ENCODE measurements at regions not wholly inside any gene's neighbourhood (a gene's known extent, or its start where the extent isn't known, plus 50 kb on each side); places are given as distances from the start of the nearest gene placed in this dataset.
A peak's percentile ranks its signal among the peaks of the same experiment; 100 is the strongest.

- WGBS (ENCODE audit: insufficient coverage), result no CpG with 5 or more reads among the region's 4 CpGs
- Histone ChIP-seq H3K9me3 (replicated peaks; ENCODE audit: control insufficient read depth, low read depth, low read length) (no peaks in the 10 kb centered on the region), H3K4me3 (ENCODE audit: low read length) (no peak overlapping the region), H3K4me1 (ENCODE audit: control insufficient read depth, insufficient read depth, low read length) (no peaks in the 10 kb centered on the region), H3K27me3 (ENCODE audit: control insufficient read depth, insufficient read depth, low read length) (no peaks in the 10 kb centered on the region), H3K36me3 (ENCODE audit: control insufficient read depth, insufficient read depth, low read length) (no peaks in the 10 kb centered on the region), H3K27ac (ENCODE audit: low read length) (no peak overlapping the region)
- DNase-seq, result no peak
Observed at GRCh38 chr7:116327135-116327534, 116.8 kb downstream of the TES start.

GRCh38 chr7:116327752-116328151 lies 117.4 kb downstream of the TES start:
- WGBS (ENCODE audit: insufficient coverage), result no CpG with 5 or more reads among the region's 7 CpGs

DNA sequence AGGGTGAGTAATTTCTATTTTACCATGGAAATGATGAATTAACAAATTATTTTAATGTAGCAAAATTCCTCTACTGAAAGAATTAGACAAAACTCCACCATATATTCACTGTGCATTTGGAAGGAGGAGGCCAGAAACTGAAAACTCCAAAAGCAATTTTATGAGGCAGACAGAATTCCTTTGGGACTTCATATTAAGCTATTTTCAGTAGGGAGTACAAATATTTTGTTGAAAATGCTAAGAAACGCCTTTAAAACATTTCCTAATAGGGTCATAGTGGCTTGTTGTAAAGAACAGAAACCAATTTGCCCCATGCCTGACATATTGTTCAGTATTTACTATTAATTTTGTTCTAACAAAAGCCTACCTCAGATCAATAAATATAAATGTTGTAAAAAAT lies 117.8 kb downstream of the TES start:
- Histone ChIP-seq H3K27ac (ENCODE audit: low read length) (no peak overlapping the region), H3K4me1 (ENCODE audit: control insufficient read depth, insufficient read depth, low read length) (no peaks in the 10 kb centered on the region), H3K9me3 (replicated peaks; ENCODE audit: control insufficient read depth, low read depth, low read length) (no peaks in the 10 kb centered on the region), H3K4me3 (ENCODE audit: low read length) (no peak overlapping the region), H3K36me3 (ENCODE audit: control insufficient read depth, insufficient read depth, low read length) (no peaks in the 10 kb centered on the region), H3K27me3 (ENCODE audit: control insufficient read depth, insufficient read depth, low read length) (no peaks in the 10 kb centered on the region)
- peak; percentile 38 for DNase-seq
- no CpG with 5 or more reads among the region's 1 CpG for WGBS (ENCODE audit: insufficient coverage)

More at GRCh38 chr7:116327752-116328151, 117.4 kb downstream of the TES start:
- Histone ChIP-seq H3K4me3 (ENCODE audit: low read length) (no peak overlapping the region), H3K4me1 (ENCODE audit: control insufficient read depth, insufficient read depth, low read length) (no peaks in the 10 kb centered on the region), H3K36me3 (ENCODE audit: control insufficient read depth, insufficient read depth, low read length) (no peaks in the 10 kb centered on the region), H3K9me3 (replicated peaks; ENCODE audit: control insufficient read depth, low read depth, low read length) (no peaks in the 10 kb centered on the region), H3K27ac (ENCODE audit: low read length) (no peak overlapping the region), H3K27me3 (ENCODE audit: control insufficient read depth, insufficient read depth, low read length) (no peaks in the 10 kb centered on the region)
- peak; percentile 25 for DNase-seq

DNA sequence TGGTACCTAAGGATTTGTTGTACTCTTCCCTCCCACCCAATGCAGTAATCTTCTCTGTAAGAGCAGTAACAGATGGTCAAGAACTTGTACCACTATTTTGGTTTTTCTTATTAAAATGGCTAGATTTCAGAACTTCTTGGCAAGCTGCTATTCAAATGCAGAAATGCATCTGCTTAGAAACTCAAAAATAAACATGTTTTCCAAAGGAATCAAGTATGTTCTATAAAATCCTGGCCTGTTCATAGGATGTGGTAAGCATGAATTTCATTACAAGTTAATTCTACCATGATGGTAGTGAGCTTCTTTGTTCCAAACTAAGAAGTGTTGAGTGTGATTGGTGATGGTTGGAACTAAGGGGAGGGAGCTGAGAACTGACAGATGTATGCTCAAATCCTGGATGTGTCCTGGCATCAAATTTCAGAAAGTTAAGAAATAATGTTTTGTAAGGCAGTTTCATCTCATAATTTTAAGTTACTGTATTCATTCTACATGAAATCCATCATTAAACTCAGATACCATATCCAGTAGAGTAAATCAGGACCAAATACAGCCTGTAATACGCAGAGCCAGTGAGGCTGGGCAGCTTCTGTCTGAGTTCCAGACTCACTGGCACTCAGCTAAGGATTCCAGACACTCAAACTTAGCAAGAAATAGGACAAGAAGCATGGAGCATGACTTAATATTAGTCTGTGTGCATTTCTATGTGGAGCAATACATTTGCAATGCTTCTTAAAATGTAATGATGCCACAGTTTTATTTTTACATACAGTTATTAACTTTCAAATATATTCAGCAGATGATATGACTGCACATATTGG lies 119.6 kb downstream of the TES start:
- peak; percentile 86 for DNase-seq
- WGBS (ENCODE audit: insufficient coverage), result no CpG with 5 or more reads among the region's 1 CpG
- no peaks in the 10 kb centered on the region for H3K27me3 ChIP-seq (ENCODE audit: control insufficient read depth, insufficient read depth, low read length)
- no peaks in the 10 kb centered on the region for H3K4me1 ChIP-seq (ENCODE audit: control insufficient read depth, insufficient read depth, low read length)
- H3K36me3 ChIP-seq (ENCODE audit: control insufficient read depth, insufficient read depth, low read length), result no peaks in the 10 kb centered on the region
- H3K9me3 ChIP-seq (replicated peaks; ENCODE audit: control insufficient read depth, low read depth, low read length), result no peaks in the 10 kb centered on the region
- peak overlapping the region; percentile 0 for H3K27ac ChIP-seq (ENCODE audit: low read length)
- no peak overlapping the region for H3K4me3 ChIP-seq (ENCODE audit: low read length)

DNA sequence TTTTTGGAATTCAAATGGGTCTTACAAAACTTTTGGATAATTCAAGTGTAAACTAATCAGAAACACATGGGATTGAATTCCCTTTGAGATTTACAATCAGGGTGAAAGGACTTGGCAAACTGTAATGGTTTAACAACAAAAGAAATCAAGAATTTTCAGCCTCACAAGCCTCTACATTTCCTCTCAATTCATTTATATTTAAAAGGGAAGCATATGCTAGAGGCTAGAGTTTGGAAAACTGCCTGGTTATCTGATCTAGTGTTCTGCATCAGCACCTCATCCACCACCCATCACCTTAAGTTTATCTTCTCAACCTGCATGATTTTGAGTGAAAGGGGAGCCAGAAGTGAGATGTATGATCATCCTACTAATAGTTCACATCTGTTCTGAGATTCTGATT lies 120.7 kb downstream of the TES start:
- Histone ChIP-seq H3K4me3 (ENCODE audit: low read length) (no peak overlapping the region), H3K36me3 (ENCODE audit: control insufficient read depth, insufficient read depth, low read length) (no peaks in the 10 kb centered on the region), H3K9me3 (replicated peaks; ENCODE audit: control insufficient read depth, low read depth, low read length) (no peaks in the 10 kb centered on the region), H3K27me3 (ENCODE audit: control insufficient read depth, insufficient read depth, low read length) (no peaks in the 10 kb centered on the region), H3K27ac (ENCODE audit: low read length) (no peak overlapping the region), H3K4me1 (ENCODE audit: control insufficient read depth, insufficient read depth, low read length) (no peaks in the 10 kb centered on the region)
- peak; percentile 51 for DNase-seq

DNA sequence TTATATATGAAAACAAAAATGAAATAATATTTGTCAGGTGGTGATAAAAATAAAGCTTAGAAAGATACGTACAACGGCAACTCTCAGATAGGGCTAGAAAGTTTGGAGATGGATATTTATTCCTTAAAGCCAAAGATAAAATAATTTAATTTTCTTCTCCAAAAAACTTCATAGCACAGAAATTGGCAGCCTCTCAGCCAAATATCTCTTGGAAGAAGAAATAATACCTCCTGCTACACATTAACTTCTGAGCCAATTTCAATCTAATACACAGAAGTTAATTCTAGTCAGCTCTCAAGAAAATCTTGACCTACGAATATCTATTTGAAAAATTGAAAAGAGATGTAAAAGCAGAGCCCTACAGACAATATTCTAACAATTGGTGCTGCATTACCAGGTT lies 122.4 kb downstream of the TES start:
- H3K27me3 ChIP-seq (ENCODE audit: control insufficient read depth, insufficient read depth, low read length), result no peaks in the 10 kb centered on the region
- no peaks in the 10 kb centered on the region for H3K9me3 ChIP-seq (replicated peaks; ENCODE audit: control insufficient read depth, low read depth, low read length)
- H3K4me3 ChIP-seq (ENCODE audit: low read length), result no peak overlapping the region
- H3K36me3 ChIP-seq (ENCODE audit: control insufficient read depth, insufficient read depth, low read length), result no peaks in the 10 kb centered on the region
- no peaks in the 10 kb centered on the region for H3K4me1 ChIP-seq (ENCODE audit: control insufficient read depth, insufficient read depth, low read length)
- WGBS (ENCODE audit: insufficient coverage), result no CpG with 5 or more reads among the region's 3 CpGs
- DNase-seq, result peak; percentile 67
- no peak overlapping the region for H3K27ac ChIP-seq (ENCODE audit: low read length)

DNA sequence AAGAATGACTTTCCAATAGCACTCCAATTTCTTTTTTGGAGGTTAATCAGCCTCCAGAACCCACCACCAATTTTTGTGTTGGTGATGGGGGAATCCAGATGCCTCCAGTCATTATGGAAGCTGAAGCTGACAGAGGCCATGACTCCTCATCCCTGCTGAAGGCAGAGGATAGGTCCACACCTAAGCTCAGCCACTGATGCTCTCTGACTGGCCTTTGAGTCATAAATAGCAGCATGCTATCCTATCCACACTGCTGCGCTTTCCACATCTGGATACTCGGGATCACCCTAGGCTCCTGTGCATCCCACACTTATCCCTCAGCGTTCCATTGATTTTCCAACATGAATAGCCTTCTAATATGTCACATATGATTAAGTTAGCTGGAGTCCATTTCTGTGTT lies 124.2 kb downstream of the TES start:
- H3K27me3 ChIP-seq (ENCODE audit: control insufficient read depth, insufficient read depth, low read length), result no peaks in the 10 kb centered on the region
- H3K4me3 ChIP-seq (ENCODE audit: low read length), result no peak overlapping the region
- WGBS (ENCODE audit: insufficient coverage), result no CpG with 5 or more reads among the region's 3 CpGs
- DNase-seq, result no peak
- no peaks in the 10 kb centered on the region for H3K4me1 ChIP-seq (ENCODE audit: control insufficient read depth, insufficient read depth, low read length)
- no peak overlapping the region for H3K27ac ChIP-seq (ENCODE audit: low read length)
- H3K36me3 ChIP-seq (ENCODE audit: control insufficient read depth, insufficient read depth, low read length), result no peaks in the 10 kb centered on the region
- no peaks in the 10 kb centered on the region for H3K9me3 ChIP-seq (replicated peaks; ENCODE audit: control insufficient read depth, low read depth, low read length)

GRCh38 chr7:116337018-116337417 lies 126.7 kb downstream of the TES start:
- no peak overlapping the region for H3K4me3 ChIP-seq (ENCODE audit: low read length)
- H3K27me3 ChIP-seq (ENCODE audit: control insufficient read depth, insufficient read depth, low read length), result no peaks in the 10 kb centered on the region
- H3K4me1 ChIP-seq (ENCODE audit: control insufficient read depth, insufficient read depth, low read length), result no peaks in the 10 kb centered on the region
- WGBS (ENCODE audit: insufficient coverage), result 60% methylated on average over 1 of the region's 2 CpGs
- no peak for DNase-seq
- no peak overlapping the region for H3K27ac ChIP-seq (ENCODE audit: low read length)
- no peaks in the 10 kb centered on the region for H3K9me3 ChIP-seq (replicated peaks; ENCODE audit: control insufficient read depth, low read depth, low read length)
- H3K36me3 ChIP-seq (ENCODE audit: control insufficient read depth, insufficient read depth, low read length), result no peaks in the 10 kb centered on the region

DNA sequence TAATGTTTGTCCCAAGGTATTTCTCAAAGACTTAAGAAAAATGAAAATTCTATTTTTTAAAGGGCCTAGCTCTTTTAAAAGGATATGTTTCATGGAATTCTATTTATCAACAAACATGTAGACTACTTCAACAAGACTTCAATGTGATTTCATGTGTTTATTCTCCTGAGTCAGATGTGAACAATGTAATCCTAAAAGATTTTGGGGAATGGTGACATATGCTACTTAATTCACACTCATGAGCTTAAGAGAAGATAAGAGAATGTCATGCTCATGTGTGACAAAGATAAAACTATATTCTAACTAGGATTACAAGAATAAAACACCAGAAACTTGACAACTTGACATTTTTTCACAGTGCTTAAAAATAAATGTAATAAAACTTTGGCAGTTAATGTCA lies 127.5 kb downstream of the TES start:
- no peaks in the 10 kb centered on the region for H3K4me1 ChIP-seq (ENCODE audit: control insufficient read depth, insufficient read depth, low read length)
- no peaks in the 10 kb centered on the region for H3K9me3 ChIP-seq (replicated peaks; ENCODE audit: control insufficient read depth, low read depth, low read length)
- no peak overlapping the region for H3K27ac ChIP-seq (ENCODE audit: low read length)
- no peaks in the 10 kb centered on the region for H3K27me3 ChIP-seq (ENCODE audit: control insufficient read depth, insufficient read depth, low read length)
- no peaks in the 10 kb centered on the region for H3K36me3 ChIP-seq (ENCODE audit: control insufficient read depth, insufficient read depth, low read length)
- no peak for DNase-seq
- H3K4me3 ChIP-seq (ENCODE audit: low read length), result no peak overlapping the region

- no CpG with 5 or more reads among the region's 3 CpGs for WGBS (ENCODE audit: insufficient coverage)
- H3K9me3 ChIP-seq (replicated peaks; ENCODE audit: control insufficient read depth, low read depth, low read length), result no peaks in the 10 kb centered on the region
- H3K27me3 ChIP-seq (ENCODE audit: control insufficient read depth, insufficient read depth, low read length), result no peaks in the 10 kb centered on the region
- H3K36me3 ChIP-seq (ENCODE audit: control insufficient read depth, insufficient read depth, low read length), result no peaks in the 10 kb centered on the region
- no peaks in the 10 kb centered on the region for H3K4me1 ChIP-seq (ENCODE audit: control insufficient read depth, insufficient read depth, low read length)
- peak overlapping the region; percentile 56 for H3K27ac ChIP-seq (ENCODE audit: low read length)
- DNase-seq, result no peak
- no peak overlapping the region for H3K4me3 ChIP-seq (ENCODE audit: low read length)
Observed at GRCh38 chr7:116339564-116339963, 129.2 kb downstream of the TES start.

Measured in muscle of leg (tissue), 3 donors.